WTC11 (cell line): ENCODE measurements at regions not wholly inside any gene's neighbourhood (a gene's known extent, or its start where the extent isn't known, plus 50 kb on each side); places are given as distances from the start of the nearest gene placed in this dataset.

Experiments used
- ATAC-seq: fragments of 200-7000 bp; cut with Tn5 transposase; 2 replicates; pipeline ENCODE4 v1.10.0; 2021; ENCODE audit warnings: mild to moderate bottlenecking, moderate library complexity
- CTCF ChIA-PET: fragments of 300-600 bp; sonication (Branson Sonifier 250); formaldehyde crosslinking; loops from one replicate; lab custom pipeline; 2021; ENCODE audit warnings: antibody characterized with exemption; lab: Charles Lee
- POLR2A ChIA-PET: fragments of 350-600 bp; sonication (Branson Sonifier 250); formaldehyde crosslinking; loops from one replicate; lab custom pipeline; 2021; ENCODE audit warnings: antibody characterized with exemption; lab: Charles Lee
- DNase-seq: peaks from one replicate; pipeline ENCODE4 v3.0.0; 2021; ENCODE audit warnings: low spot score
- H3K27ac Mint-ChIP-seq: 2 replicates; pipeline ENCODE4 v1.8.0; 2021; ENCODE audit warnings: mixed read lengths
- H3K27me3 Mint-ChIP-seq: 2 replicates; pipeline ENCODE4 v1.8.0; 2021; ENCODE audit warnings: low read depth, mild to moderate bottlenecking, moderate library complexity, mixed read lengths
- H3K36me3 Mint-ChIP-seq: 2 replicates; pipeline ENCODE4 v1.8.0; 2021; ENCODE audit warnings: mixed read lengths
- H3K4me1 Mint-ChIP-seq: 2 replicates; pipeline ENCODE4 v1.8.0; 2022; ENCODE audit warnings: mixed read lengths
- H3K4me3 Mint-ChIP-seq: 2 replicates; pipeline ENCODE4 v1.8.0; 2021; ENCODE audit warnings: mild to moderate bottlenecking, moderate library complexity, mixed read lengths
- H3K9me3 Mint-ChIP-seq: 2 replicates; pipeline ENCODE4 v1.8.0; 2021; ENCODE audit warnings: mixed read lengths
- CREM ChIP-seq: sonication (generic); formaldehyde crosslinking; IDR thresholded peaks from 2 replicates; pipeline ENCODE4 v1.8.1; 2022; ENCODE audit warnings: mild to moderate bottlenecking, missing genetic modification reagents, moderate library complexity
- ERG ChIP-seq: fragments of 250-450 bp; sonication (Bioruptor Pico); IDR thresholded peaks from 2 replicates; pipeline ENCODE4 v1.8.0; 2021; ENCODE audit warnings: mild to moderate bottlenecking
- ETV6 ChIP-seq: sonication (generic); formaldehyde crosslinking; IDR thresholded peaks from 2 replicates; pipeline ENCODE4 v1.8.1; 2022; ENCODE audit warnings: mild to moderate bottlenecking, missing genetic modification reagents
- FOXK1 ChIP-seq: sonication (generic); formaldehyde crosslinking; IDR thresholded peaks from 2 replicates; pipeline ENCODE4 v1.8.0; 2022; ENCODE audit warnings: mild to moderate bottlenecking, moderate library complexity, missing genetic modification reagents
- GABPB1 ChIP-seq: sonication (generic); formaldehyde crosslinking; IDR thresholded peaks from 2 replicates; pipeline ENCODE4 v1.8.1; 2023; ENCODE audit warnings: mild to moderate bottlenecking, missing genetic modification reagents
- GRHL2 ChIP-seq: fragments of 250-450 bp; sonication (Bioruptor Pico); IDR thresholded peaks from 2 replicates; pipeline ENCODE4 v1.8.0; 2022; ENCODE audit warnings: mild to moderate bottlenecking, moderate library complexity; ENCODE audit not compliant: insufficient replicate concordance, severe bottlenecking
- MYBL2 ChIP-seq: sonication (generic); formaldehyde crosslinking; IDR thresholded peaks from 2 replicates; pipeline ENCODE4 v1.8.1; 2023; ENCODE audit warnings: mild to moderate bottlenecking, moderate library complexity, missing genetic modification reagents
- SMAD3 ChIP-seq: sonication (generic); formaldehyde crosslinking; IDR thresholded peaks from 2 replicates; pipeline ENCODE4 v1.8.0; 2022; ENCODE audit warnings: missing genetic modification reagents, mild to moderate bottlenecking, borderline replicate concordance
- SMAD4 ChIP-seq: sonication (generic); formaldehyde crosslinking; IDR thresholded peaks from 2 replicates; pipeline ENCODE4 v1.8.0; 2022; ENCODE audit warnings: mild to moderate bottlenecking, missing genetic modification reagents
- SP1 ChIP-seq: sonication (generic); formaldehyde crosslinking; conservative IDR thresholded peaks from 2 replicates; pipeline ENCODE4 v1.8.1; 2022; ENCODE audit warnings: missing genetic modification reagents
- TCF7 ChIP-seq: sonication (generic); formaldehyde crosslinking; IDR thresholded peaks from 2 replicates; pipeline ENCODE4 v1.8.0; 2022; ENCODE audit warnings: mild to moderate bottlenecking, low read depth, missing genetic modification reagents, moderate library complexity
- TEAD4 ChIP-seq: sonication (generic); formaldehyde crosslinking; IDR thresholded peaks from 2 replicates; pipeline ENCODE4 v1.8.0; 2022; ENCODE audit warnings: mild to moderate bottlenecking, missing genetic modification reagents
- ZBTB43 ChIP-seq: sonication (generic); formaldehyde crosslinking; IDR thresholded peaks from 2 replicates; pipeline ENCODE4 v1.8.1; 2023; ENCODE audit warnings: mild to moderate bottlenecking, missing genetic modification reagents
- ZNF317 ChIP-seq: sonication (generic); formaldehyde crosslinking; IDR thresholded peaks from 2 replicates; pipeline ENCODE4 v1.8.1; 2023; ENCODE audit warnings: low read depth, mild to moderate bottlenecking, moderate library complexity, missing genetic modification reagents, borderline replicate concordance
- ZNF512 ChIP-seq: sonication (generic); formaldehyde crosslinking; IDR thresholded peaks from 2 replicates; pipeline ENCODE4 v1.8.1; 2022; ENCODE audit warnings: missing genetic modification reagents, borderline replicate concordance
- TF ChIP-seq, protein P1 (sequence below): sonication (generic); formaldehyde crosslinking; IDR thresholded peaks from 2 replicates; pipeline ENCODE4 v1.8.1; 2022; ENCODE audit warnings: mild to moderate bottlenecking, moderate library complexity, missing genetic modification reagents
- TF ChIP-seq, protein P2 (sequence below): sonication (generic); formaldehyde crosslinking; IDR thresholded peaks from 2 replicates; pipeline ENCODE4 v1.8.1; 2022; ENCODE audit warnings: low read depth, missing genetic modification reagents, borderline replicate concordance
- TF ChIP-seq, protein P3 (sequence below): sonication (generic); formaldehyde crosslinking; IDR thresholded peaks from 2 replicates; pipeline ENCODE4 v1.8.1; 2022; ENCODE audit warnings: mild to moderate bottlenecking, missing genetic modification reagents, moderate library complexity, borderline replicate concordance
- TF ChIP-seq, protein P4 (sequence below): sonication (generic); formaldehyde crosslinking; IDR thresholded peaks from 2 replicates; pipeline ENCODE4 v1.8.1; 2023; ENCODE audit warnings: mild to moderate bottlenecking, missing genetic modification reagents, moderate library complexity

DNA sequence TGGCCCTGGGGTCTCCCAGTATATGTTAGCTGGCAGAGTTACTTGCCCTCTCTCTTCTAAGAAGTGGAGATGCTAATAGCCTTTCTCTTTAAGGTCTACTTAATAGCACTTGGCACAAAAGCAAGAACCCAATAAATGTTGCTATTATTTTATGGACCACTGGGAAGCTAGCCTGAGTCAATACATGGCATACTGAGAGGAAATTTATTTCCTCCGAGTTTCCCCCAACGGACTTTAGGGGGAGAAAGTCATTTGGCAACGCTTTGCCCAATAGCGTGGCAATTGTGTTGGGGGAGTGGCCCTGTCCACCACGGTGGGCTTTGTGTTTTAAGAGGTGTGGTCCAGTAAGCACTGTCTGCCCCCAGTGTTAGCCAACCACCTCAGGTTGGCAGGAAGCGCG lies 87.4 kb upstream of the SMNDC1 start:
- POLR2A ChIA-PET, result no interaction called here
- ATAC-seq (peak; percentile 21), DNase-seq (no peak)
- H3K9me3 Mint-ChIP-seq, result no peaks in the 10 kb centered on the region
- H3K4me1 Mint-ChIP-seq, result peaks cover 20% of the 10 kb centered on the region
- no peak overlapping the region for H3K4me3 Mint-ChIP-seq
- CTCF ChIA-PET, result interaction anchor here (1.5 to 2.1 kb wide), 2 partner anchors 38 to 155 kb away, joined by 4 to 10 read pairs; no protein-coding TSS in a partner anchor
- H3K36me3 Mint-ChIP-seq, result no peaks in the 10 kb centered on the region
- no peaks in the 10 kb centered on the region; the same call in 1 of the 2 replicates for H3K27me3 Mint-ChIP-seq
- no peak overlapping the region for H3K27ac Mint-ChIP-seq
- TF ChIP-seq TCF7 (CRISPR knock-in tag) (no peak), ZBTB43 (no peak), SMAD4 (CRISPR knock-in tag) (no peak), GABPB1 (no peak), TEAD4 (CRISPR knock-in tag) (no peak), GRHL2 (CRISPR knock-in tag) (no peak), SP1 (no peak), MYBL2 (CRISPR knock-in tag) (no peak), ETV6 (CRISPR knock-in tag) (no peak), ZNF317 (no peak), ERG (CRISPR knock-in tag) (no peak), ZNF512 (CRISPR knock-in tag) (no peak), CREM (no peak), FOXK1 (no peak), SMAD3 (CRISPR knock-in tag) (no peak)
- TF ChIP-seq, protein P1, sequence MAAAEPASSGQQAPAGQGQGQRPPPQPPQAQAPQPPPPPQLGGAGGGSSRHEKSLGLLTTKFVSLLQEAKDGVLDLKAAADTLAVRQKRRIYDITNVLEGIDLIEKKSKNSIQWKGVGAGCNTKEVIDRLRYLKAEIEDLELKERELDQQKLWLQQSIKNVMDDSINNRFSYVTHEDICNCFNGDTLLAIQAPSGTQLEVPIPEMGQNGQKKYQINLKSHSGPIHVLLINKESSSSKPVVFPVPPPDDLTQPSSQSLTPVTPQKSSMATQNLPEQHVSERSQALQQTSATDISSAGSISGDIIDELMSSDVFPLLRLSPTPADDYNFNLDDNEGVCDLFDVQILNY (CRISPR knock-in tag), result no peak
- TF ChIP-seq, protein P2, sequence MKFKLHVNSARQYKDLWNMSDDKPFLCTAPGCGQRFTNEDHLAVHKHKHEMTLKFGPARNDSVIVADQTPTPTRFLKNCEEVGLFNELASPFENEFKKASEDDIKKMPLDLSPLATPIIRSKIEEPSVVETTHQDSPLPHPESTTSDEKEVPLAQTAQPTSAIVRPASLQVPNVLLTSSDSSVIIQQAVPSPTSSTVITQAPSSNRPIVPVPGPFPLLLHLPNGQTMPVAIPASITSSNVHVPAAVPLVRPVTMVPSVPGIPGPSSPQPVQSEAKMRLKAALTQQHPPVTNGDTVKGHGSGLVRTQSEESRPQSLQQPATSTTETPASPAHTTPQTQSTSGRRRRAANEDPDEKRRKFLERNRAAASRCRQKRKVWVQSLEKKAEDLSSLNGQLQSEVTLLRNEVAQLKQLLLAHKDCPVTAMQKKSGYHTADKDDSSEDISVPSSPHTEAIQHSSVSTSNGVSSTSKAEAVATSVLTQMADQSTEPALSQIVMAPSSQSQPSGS (CRISPR knock-in tag), result no peak
- TF ChIP-seq, protein P3, sequence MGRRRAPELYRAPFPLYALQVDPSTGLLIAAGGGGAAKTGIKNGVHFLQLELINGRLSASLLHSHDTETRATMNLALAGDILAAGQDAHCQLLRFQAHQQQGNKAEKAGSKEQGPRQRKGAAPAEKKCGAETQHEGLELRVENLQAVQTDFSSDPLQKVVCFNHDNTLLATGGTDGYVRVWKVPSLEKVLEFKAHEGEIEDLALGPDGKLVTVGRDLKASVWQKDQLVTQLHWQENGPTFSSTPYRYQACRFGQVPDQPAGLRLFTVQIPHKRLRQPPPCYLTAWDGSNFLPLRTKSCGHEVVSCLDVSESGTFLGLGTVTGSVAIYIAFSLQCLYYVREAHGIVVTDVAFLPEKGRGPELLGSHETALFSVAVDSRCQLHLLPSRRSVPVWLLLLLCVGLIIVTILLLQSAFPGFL (CRISPR knock-in tag), result no peak
- TF ChIP-seq, protein P4, sequence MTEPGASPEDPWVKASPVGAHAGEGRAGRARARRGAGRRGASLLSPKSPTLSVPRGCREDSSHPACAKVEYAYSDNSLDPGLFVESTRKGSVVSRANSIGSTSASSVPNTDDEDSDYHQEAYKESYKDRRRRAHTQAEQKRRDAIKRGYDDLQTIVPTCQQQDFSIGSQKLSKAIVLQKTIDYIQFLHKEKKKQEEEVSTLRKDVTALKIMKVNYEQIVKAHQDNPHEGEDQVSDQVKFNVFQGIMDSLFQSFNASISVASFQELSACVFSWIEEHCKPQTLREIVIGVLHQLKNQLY (CRISPR knock-in tag), result no peak
- TF ChIP-seq, all 79 proteins: peak for 0
